AG04449 (cell line): ENCODE measurements at regions not wholly inside any gene's neighbourhood (a gene's known extent, or its start where the extent isn't known, plus 50 kb on each side); places are given as distances from the start of the nearest gene placed in this dataset.

Experiments used
- CTCF ChIA-PET: fragments of 350-600 bp; formaldehyde crosslinking; extraction: SDS; loops from one replicate; lab custom pipeline; 2021; ENCODE audit warnings: antibody characterized with exemption; lab: Yijun Ruan, JAX
- POLR2A ChIA-PET: fragments of 400-600, 350-600 bp; formaldehyde crosslinking; extraction: SDS; loops from one replicate; lab custom pipeline; 2020; ENCODE audit warnings: antibody characterized with exemption, inconsistent platforms; lab: Yijun Ruan, JAX
- DNase-seq: peaks from one replicate; pipeline ENCODE4 v3.0.0-alpha.2; 2010; ENCODE audit warnings: low read depth, low spot score
- H3K4me3 ChIP-seq: 2 replicates; pipeline ENCODE4 v1.5.1; 2011; ENCODE audit warnings: low read depth, mild to moderate bottlenecking, control low read depth, low read length
- CTCF ChIP-seq: IDR thresholded peaks from one replicate; pipeline ENCODE4 v1.5.1; 2011; ENCODE audit warnings: mild to moderate bottlenecking, moderate library complexity, low read length, control low read depth, inconsistent platforms; ENCODE audit not compliant: insufficient read depth; ENCODE audit errors: missing control alignments

- no peak overlapping the region for H3K4me3 ChIP-seq
- no peak for DNase-seq
- CTCF ChIA-PET, result no interaction called here
- POLR2A ChIA-PET, result no interaction called here
- no peak for TF ChIP-seq CTCF
These were observed 483.3 kb downstream of the TBC1D22A start for GRCh38 chr22:47245786-47246185.

- POLR2A ChIA-PET, result no interaction called here
These were observed 482.8 kb downstream of the TBC1D22A start for GRCh38 chr22:47245286-47245685.

GRCh38 chr22:47240116-47240515, 477.7 kb downstream of the TBC1D22A start:
- ChIA-PET CTCF (no interaction called here), POLR2A (no interaction called here)
- DNase-seq, result no peak
- no peak for TF ChIP-seq CTCF
- H3K4me3 ChIP-seq, result no peak overlapping the region

More at GRCh38 chr22:47245286-47245685, 482.8 kb downstream of the TBC1D22A start:
- CTCF ChIA-PET, result no interaction called here
- no peak for DNase-seq
- TF ChIP-seq CTCF, result no peak
- no peak overlapping the region for H3K4me3 ChIP-seq

- TF ChIP-seq CTCF, result no peak
- CTCF ChIA-PET, result no interaction called here
- no peak for DNase-seq
- POLR2A ChIA-PET, result no interaction called here
- H3K4me3 ChIP-seq, result no peak overlapping the region
These were observed 477.0 kb downstream of the TBC1D22A start for GRCh38 chr22:47239474-47239860.

GRCh38 chr22:47238690-47239473, 476.4 kb downstream of the TBC1D22A start:
- no peak for DNase-seq
- ChIA-PET POLR2A (no interaction called here), CTCF (no interaction called here)
- TF ChIP-seq CTCF, result no peak
- no peak overlapping the region for H3K4me3 ChIP-seq

GRCh38 chr22:47237890-47238480, 475.5 kb downstream of the TBC1D22A start:
- no peak overlapping the region for H3K4me3 ChIP-seq
- TF ChIP-seq CTCF, result no peak
- CTCF ChIA-PET, result no interaction called here
- no peak for DNase-seq
- POLR2A ChIA-PET, result no interaction called here
